ENCODE measurements at regions not wholly inside any gene's neighbourhood (a gene's known extent, or its start where the extent isn't known, plus 50 kb on each side); places are given as distances from the start of the nearest gene placed in this dataset.
"Not testable (repeated sequence)": the region's sequence is repeated elsewhere in the genome, so short reads cannot be mapped to it uniquely, and the experiment has no call there.

GRCh38 chr12:97647142-97647541, 184.5 kb downstream of the RMST start:
- Histone ChIP-seq H3K27me3 (no peaks in the 10 kb centered on the region), H3K9me3 (no peaks in the 10 kb centered on the region), H3K36me3 (no peaks in the 10 kb centered on the region), H3K27ac (no peak overlapping the region), H3K4me1 (no peaks in the 10 kb centered on the region), H3K4me3 (no peak overlapping the region)
- no peak for DNase-seq (ENCODE audit: low spot score in 2 of 2)
- TF ChIP-seq CTCF (IDR thresholded peaks at IDR 0.05), result no peak
- intact Hi-C loops (cut with DNase I), result no loop called here

- intact Hi-C loops (cut with DNase I), result no loop called here
- H3K4me3 ChIP-seq, result no peak overlapping the region
- TF ChIP-seq CTCF (IDR thresholded peaks at IDR 0.05), result no peak
- no peak for DNase-seq (ENCODE audit: low spot score in 2 of 2)
- no peaks in the 10 kb centered on the region for H3K4me1 ChIP-seq
- no peaks in the 10 kb centered on the region for H3K27me3 ChIP-seq
- H3K36me3 ChIP-seq, result no peaks in the 10 kb centered on the region
- H3K27ac ChIP-seq, result no peak overlapping the region
- no peaks in the 10 kb centered on the region for H3K9me3 ChIP-seq
Measured at GRCh38 chr12:97650242-97650641, 187.6 kb downstream of the RMST start.

- intact Hi-C loops (cut with DNase I); DNase-seq (ENCODE audit: low spot score in 2 of 2); H3K27ac ChIP-seq; H3K36me3 ChIP-seq; H3K27me3 ChIP-seq; H3K4me3 ChIP-seq; H3K9me3 ChIP-seq; H3K4me1 ChIP-seq: not testable (repeated sequence)
Measured at GRCh38 chr12:97656548-97656947, 193.9 kb downstream of the RMST start.

GRCh38 chr12:97659117-97659880, 196.7 kb downstream of the RMST start:
- Histone ChIP-seq H3K9me3 (no peaks in the 10 kb centered on the region), H3K27me3 (no peaks in the 10 kb centered on the region), H3K4me3 (no peak overlapping the region), H3K4me1 (no peaks in the 10 kb centered on the region), H3K36me3 (no peaks in the 10 kb centered on the region), H3K27ac (no peak overlapping the region)
- no peak for TF ChIP-seq CTCF (IDR thresholded peaks at IDR 0.05)
- intact Hi-C loops (cut with DNase I), result no loop called here
- no peak for DNase-seq (ENCODE audit: low spot score in 2 of 2)

GRCh38 chr12:97666263-97666662, 203.7 kb downstream of the RMST start:
- TF ChIP-seq CTCF (IDR thresholded peaks at IDR 0.05), result no peak
- Histone ChIP-seq H3K27ac (no peak overlapping the region), H3K4me3 (no peak overlapping the region), H3K4me1 (no peaks in the 10 kb centered on the region), H3K36me3 (no peaks in the 10 kb centered on the region), H3K27me3 (no peaks in the 10 kb centered on the region), H3K9me3 (no peaks in the 10 kb centered on the region)
- DNase-seq (ENCODE audit: low spot score in 2 of 2), result no peak
- intact Hi-C loops (cut with DNase I), result no loop called here

- Histone ChIP-seq H3K4me1 (no peaks in the 10 kb centered on the region), H3K4me3 (no peak overlapping the region), H3K27ac (no peak overlapping the region), H3K9me3 (no peaks in the 10 kb centered on the region), H3K36me3 (no peaks in the 10 kb centered on the region), H3K27me3 (no peaks in the 10 kb centered on the region)
- no peak for TF ChIP-seq CTCF (IDR thresholded peaks at IDR 0.05)
- intact Hi-C loops (cut with DNase I), result no loop called here
- no peak for DNase-seq (ENCODE audit: low spot score in 2 of 2)
Measured at GRCh38 chr12:97672870-97673269, 210.3 kb downstream of the RMST start.
